ENCODE measurements at regions not wholly inside any gene's neighbourhood (a gene's known extent, or its start where the extent isn't known, plus 50 kb on each side); places are given as distances from the start of the nearest gene placed in this dataset.

DNA sequence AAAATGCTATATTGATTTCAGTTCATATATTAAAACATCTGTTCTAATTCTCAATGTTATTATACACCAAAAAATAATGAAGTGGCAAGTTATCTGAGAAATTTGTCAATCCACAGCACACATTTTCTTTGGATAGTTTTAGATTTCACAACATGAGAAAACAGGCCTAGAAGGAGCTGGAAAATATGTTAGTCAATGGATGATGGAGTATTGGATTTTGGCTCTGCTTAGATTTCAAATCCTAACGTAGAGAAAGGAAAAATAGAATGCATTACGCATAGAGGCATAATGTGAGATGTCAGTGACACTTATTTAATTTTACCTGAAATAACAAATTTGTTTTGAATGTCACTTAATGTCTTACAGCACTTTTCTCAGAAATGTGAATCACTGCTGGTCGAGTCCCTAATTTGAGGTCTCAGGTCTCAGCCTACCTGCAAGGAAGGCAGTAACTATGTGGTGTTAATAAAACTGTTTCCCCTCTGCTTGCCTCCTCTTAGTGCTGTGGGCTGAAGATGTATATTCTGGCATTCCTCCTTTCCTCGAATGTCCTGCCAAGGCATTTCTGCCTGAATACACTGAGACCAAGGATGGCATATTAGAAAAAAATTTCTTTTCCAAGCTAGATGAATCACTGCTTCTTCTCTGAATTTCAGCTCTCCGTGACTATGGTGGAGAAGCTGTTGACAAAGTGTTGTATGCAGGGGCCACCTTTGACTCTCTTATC, 232.4 kb downstream of the POSTN start:
- H3K4me3 ChIP-seq (ENCODE audit: low read depth, low read length), result no peak overlapping the region
- TF ChIP-seq, protein P1, sequence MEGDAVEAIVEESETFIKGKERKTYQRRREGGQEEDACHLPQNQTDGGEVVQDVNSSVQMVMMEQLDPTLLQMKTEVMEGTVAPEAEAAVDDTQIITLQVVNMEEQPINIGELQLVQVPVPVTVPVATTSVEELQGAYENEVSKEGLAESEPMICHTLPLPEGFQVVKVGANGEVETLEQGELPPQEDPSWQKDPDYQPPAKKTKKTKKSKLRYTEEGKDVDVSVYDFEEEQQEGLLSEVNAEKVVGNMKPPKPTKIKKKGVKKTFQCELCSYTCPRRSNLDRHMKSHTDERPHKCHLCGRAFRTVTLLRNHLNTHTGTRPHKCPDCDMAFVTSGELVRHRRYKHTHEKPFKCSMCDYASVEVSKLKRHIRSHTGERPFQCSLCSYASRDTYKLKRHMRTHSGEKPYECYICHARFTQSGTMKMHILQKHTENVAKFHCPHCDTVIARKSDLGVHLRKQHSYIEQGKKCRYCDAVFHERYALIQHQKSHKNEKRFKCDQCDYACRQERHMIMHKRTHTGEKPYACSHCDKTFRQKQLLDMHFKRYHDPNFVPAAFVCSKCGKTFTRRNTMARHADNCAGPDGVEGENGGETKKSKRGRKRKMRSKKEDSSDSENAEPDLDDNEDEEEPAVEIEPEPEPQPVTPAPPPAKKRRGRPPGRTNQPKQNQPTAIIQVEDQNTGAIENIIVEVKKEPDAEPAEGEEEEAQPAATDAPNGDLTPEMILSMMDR (IDR thresholded peaks at IDR 0.05; ENCODE audit: low read depth, low read length), result no peak
- TF ChIP-seq, protein P2, sequence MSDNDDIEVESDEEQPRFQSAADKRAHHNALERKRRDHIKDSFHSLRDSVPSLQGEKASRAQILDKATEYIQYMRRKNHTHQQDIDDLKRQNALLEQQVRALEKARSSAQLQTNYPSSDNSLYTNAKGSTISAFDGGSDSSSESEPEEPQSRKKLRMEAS (IDR thresholded peaks at IDR 0.05; ENCODE audit: low read depth, low read length), result no peak
- no peak for TF ChIP-seq MYC (IDR thresholded peaks at IDR 0.05; ENCODE audit: low read depth, low read length)
- TF ChIP-seq POLR2A (IDR thresholded peaks at IDR 0.05; ENCODE audit: extremely low read depth, insufficient read length), result no peak
- DNase-seq (ENCODE audit: low read depth), result no peak

- no peak for TF ChIP-seq POLR2A (IDR thresholded peaks at IDR 0.05; ENCODE audit: extremely low read depth, insufficient read length)
- TF ChIP-seq MYC (IDR thresholded peaks at IDR 0.05; ENCODE audit: low read depth, low read length), result no peak
- TF ChIP-seq, protein P1 (IDR thresholded peaks at IDR 0.05; ENCODE audit: low read depth, low read length), result no peak
- TF ChIP-seq, protein P2 (IDR thresholded peaks at IDR 0.05; ENCODE audit: low read depth, low read length), result no peak
- no peak overlapping the region for H3K4me3 ChIP-seq (ENCODE audit: low read depth, low read length)
- DNase-seq (ENCODE audit: low read depth), result no peak
Observed at GRCh38 chr13:37365496-37365895, 233.1 kb downstream of the POSTN start.

DNA sequence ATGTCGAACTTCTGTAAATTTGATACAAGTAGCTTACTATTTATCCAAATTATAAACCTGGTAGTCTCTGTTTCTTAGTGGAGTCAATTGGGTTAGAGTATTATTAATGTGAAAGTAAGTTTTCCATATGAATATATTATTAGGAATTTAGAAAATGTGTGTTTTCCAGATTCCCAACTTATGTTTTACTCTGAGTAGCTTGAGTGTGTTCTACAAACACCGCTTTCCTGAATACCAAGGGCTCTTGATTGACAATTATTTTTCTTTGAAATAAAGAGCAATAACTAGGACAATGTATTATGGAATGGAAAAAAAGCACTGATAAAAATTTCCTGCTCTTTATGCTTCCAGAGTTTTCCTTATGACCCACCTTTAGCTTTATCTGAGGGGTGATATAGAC, 233.6 kb downstream of the POSTN start:
- no peak overlapping the region for H3K4me3 ChIP-seq (ENCODE audit: low read depth, low read length)
- DNase-seq (ENCODE audit: low read depth), result no peak
- TF ChIP-seq POLR2A (IDR thresholded peaks at IDR 0.05; ENCODE audit: extremely low read depth, insufficient read length), result no peak
- TF ChIP-seq, protein P2 (IDR thresholded peaks at IDR 0.05; ENCODE audit: low read depth, low read length), result no peak
- TF ChIP-seq MYC (IDR thresholded peaks at IDR 0.05; ENCODE audit: low read depth, low read length), result no peak
- TF ChIP-seq, protein P1 (IDR thresholded peaks at IDR 0.05; ENCODE audit: low read depth, low read length), result no peak

DNA sequence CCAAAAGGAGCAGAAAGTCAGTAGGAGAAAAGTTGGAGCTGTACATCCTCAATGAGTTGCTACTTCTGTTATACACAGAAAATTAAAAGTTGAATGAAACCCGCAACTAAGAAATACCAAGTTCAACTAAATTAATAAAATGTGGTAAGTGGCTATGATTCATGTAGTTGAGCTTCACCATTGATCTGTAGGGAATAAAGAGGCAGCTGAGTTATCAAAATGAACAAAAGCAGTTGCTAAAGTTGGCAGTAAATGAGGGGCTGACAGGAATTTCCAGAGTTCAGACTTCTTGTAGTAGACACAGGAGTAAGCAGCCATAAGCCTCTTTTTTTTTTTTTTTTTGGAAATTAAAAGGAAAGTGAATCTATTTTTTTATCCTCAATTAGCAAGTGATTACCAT, 234.6 kb downstream of the POSTN start:
- no peak overlapping the region for H3K4me3 ChIP-seq (ENCODE audit: low read depth, low read length)
- no peak for TF ChIP-seq POLR2A (IDR thresholded peaks at IDR 0.05; ENCODE audit: extremely low read depth, insufficient read length)
- TF ChIP-seq, protein P1 (IDR thresholded peaks at IDR 0.05; ENCODE audit: low read depth, low read length), result no peak
- TF ChIP-seq MYC (IDR thresholded peaks at IDR 0.05; ENCODE audit: low read depth, low read length), result no peak
- TF ChIP-seq, protein P2 (IDR thresholded peaks at IDR 0.05; ENCODE audit: low read depth, low read length), result no peak
- no peak for DNase-seq (ENCODE audit: low read depth)

GRCh38 chr13:37361608-37362007, 237.0 kb downstream of the POSTN start:
- no peak for TF ChIP-seq POLR2A (IDR thresholded peaks at IDR 0.05; ENCODE audit: extremely low read depth, insufficient read length)
- TF ChIP-seq, protein P1 (IDR thresholded peaks at IDR 0.05; ENCODE audit: low read depth, low read length), result no peak
- TF ChIP-seq MYC (IDR thresholded peaks at IDR 0.05; ENCODE audit: low read depth, low read length), result no peak
- TF ChIP-seq, protein P2 (IDR thresholded peaks at IDR 0.05; ENCODE audit: low read depth, low read length), result no peak
- H3K4me3 ChIP-seq (ENCODE audit: low read depth, low read length), result no peak overlapping the region
- DNase-seq (ENCODE audit: low read depth), result no peak

All from NB4 (cell line).